ENCODE measurements at regions not wholly inside any gene's neighbourhood (a gene's known extent, or its start where the extent isn't known, plus 50 kb on each side); places are given as distances from the start of the nearest gene placed in this dataset.

DNA sequence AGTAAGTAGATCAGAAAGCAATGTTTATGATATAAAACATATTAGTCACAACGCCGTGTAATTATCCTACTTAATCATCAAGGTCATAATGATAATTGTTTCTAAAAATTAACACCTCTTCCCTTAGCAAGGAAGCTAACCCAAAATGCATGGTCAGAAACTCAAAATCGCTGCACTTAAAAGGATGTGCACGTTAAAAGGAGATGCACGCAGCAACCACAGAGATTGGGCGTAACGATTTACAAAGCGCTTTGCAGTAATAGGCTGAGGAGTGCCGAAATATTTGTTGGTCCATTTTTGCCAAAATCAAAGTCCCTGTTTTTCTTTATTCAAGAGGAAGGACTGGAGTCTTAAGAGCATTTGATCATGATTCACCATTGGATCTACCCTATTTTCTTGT is 1077.2 kb downstream of the VRK1 start:
- no peak overlapping the region for H3K4me3 ChIP-seq (replicated peaks; ENCODE audit: low read depth, low read length)
- no peaks in the 10 kb centered on the region for H3K36me3 ChIP-seq (ENCODE audit: control insufficient read depth, insufficient read depth, low read length)
- TF ChIP-seq, protein P1, sequence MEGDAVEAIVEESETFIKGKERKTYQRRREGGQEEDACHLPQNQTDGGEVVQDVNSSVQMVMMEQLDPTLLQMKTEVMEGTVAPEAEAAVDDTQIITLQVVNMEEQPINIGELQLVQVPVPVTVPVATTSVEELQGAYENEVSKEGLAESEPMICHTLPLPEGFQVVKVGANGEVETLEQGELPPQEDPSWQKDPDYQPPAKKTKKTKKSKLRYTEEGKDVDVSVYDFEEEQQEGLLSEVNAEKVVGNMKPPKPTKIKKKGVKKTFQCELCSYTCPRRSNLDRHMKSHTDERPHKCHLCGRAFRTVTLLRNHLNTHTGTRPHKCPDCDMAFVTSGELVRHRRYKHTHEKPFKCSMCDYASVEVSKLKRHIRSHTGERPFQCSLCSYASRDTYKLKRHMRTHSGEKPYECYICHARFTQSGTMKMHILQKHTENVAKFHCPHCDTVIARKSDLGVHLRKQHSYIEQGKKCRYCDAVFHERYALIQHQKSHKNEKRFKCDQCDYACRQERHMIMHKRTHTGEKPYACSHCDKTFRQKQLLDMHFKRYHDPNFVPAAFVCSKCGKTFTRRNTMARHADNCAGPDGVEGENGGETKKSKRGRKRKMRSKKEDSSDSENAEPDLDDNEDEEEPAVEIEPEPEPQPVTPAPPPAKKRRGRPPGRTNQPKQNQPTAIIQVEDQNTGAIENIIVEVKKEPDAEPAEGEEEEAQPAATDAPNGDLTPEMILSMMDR (IDR thresholded peaks at IDR 0.05; ENCODE audit: insufficient read depth, low read length, poor library complexity, severe bottlenecking) = no peak
- H3K27me3 ChIP-seq (replicated peaks; ENCODE audit: control insufficient read depth, insufficient read depth, low read length) = no peaks in the 10 kb centered on the region
- DNase-seq (ENCODE audit: extremely low read depth, insufficient read length) = no peak

GRCh38 chr14:97878206-97878605 is 1081.0 kb downstream of the VRK1 start:
- Histone ChIP-seq H3K4me3 (replicated peaks; ENCODE audit: low read depth, low read length) (no peak overlapping the region), H3K27me3 (replicated peaks; ENCODE audit: control insufficient read depth, insufficient read depth, low read length) (no peaks in the 10 kb centered on the region), H3K36me3 (ENCODE audit: control insufficient read depth, insufficient read depth, low read length) (no peaks in the 10 kb centered on the region)
- no peak for DNase-seq (ENCODE audit: extremely low read depth, insufficient read length)
- TF ChIP-seq, protein P1 (IDR thresholded peaks at IDR 0.05; ENCODE audit: insufficient read depth, low read length, poor library complexity, severe bottlenecking) = no peak

- DNase-seq (ENCODE audit: extremely low read depth, insufficient read length) = no peak
- H3K27me3 ChIP-seq (replicated peaks; ENCODE audit: control insufficient read depth, insufficient read depth, low read length) = no peaks in the 10 kb centered on the region
- TF ChIP-seq, protein P1 (IDR thresholded peaks at IDR 0.05; ENCODE audit: insufficient read depth, low read length, poor library complexity, severe bottlenecking) = no peak
Measured at GRCh38 chr14:97878727-97879126, 1081.5 kb downstream of the VRK1 start.

DNA sequence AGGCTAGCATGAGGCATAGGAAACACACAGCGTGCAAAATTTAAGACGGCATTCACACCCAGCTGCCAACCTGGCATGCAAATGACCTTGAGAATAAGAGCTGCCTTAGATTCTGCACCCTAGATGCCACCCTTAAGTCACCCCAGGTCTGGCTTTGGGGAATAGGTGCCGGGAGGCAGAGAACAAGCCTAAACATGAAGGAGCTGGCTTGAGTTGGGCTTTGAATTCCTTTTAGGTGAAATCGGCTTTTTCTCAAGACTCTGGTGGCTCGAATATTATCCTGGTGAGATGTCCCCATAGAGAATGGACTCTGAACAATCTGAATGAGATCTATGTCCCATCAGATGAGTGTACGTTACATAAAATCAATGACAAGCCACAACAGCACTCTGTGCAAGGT is 1090.5 kb downstream of the VRK1 start:
- TF ChIP-seq, protein P1 (IDR thresholded peaks at IDR 0.05; ENCODE audit: insufficient read depth, low read length, poor library complexity, severe bottlenecking) = no peak
- Histone ChIP-seq H3K36me3 (ENCODE audit: control insufficient read depth, insufficient read depth, low read length) (no peaks in the 10 kb centered on the region), H3K4me3 (replicated peaks; ENCODE audit: low read depth, low read length) (no peak overlapping the region), H3K27me3 (replicated peaks; ENCODE audit: control insufficient read depth, insufficient read depth, low read length) (no peaks in the 10 kb centered on the region)
- no peak for DNase-seq (ENCODE audit: extremely low read depth, insufficient read length)

More at GRCh38 chr14:97878727-97879126, 1081.5 kb downstream of the VRK1 start:
- Histone ChIP-seq H3K4me3 (replicated peaks; ENCODE audit: low read depth, low read length) (no peak overlapping the region), H3K36me3 (ENCODE audit: control insufficient read depth, insufficient read depth, low read length) (no peaks in the 10 kb centered on the region)

- TF ChIP-seq, protein P1 (IDR thresholded peaks at IDR 0.05; ENCODE audit: insufficient read depth, low read length, poor library complexity, severe bottlenecking) = no peak
- no peak for DNase-seq (ENCODE audit: extremely low read depth, insufficient read length)
- Histone ChIP-seq H3K4me3 (replicated peaks; ENCODE audit: low read depth, low read length) (no peak overlapping the region), H3K27me3 (replicated peaks; ENCODE audit: control insufficient read depth, insufficient read depth, low read length) (no peaks in the 10 kb centered on the region), H3K36me3 (ENCODE audit: control insufficient read depth, insufficient read depth, low read length) (no peaks in the 10 kb centered on the region)
Measured at GRCh38 chr14:97888331-97888730, 1091.1 kb downstream of the VRK1 start.

DNA sequence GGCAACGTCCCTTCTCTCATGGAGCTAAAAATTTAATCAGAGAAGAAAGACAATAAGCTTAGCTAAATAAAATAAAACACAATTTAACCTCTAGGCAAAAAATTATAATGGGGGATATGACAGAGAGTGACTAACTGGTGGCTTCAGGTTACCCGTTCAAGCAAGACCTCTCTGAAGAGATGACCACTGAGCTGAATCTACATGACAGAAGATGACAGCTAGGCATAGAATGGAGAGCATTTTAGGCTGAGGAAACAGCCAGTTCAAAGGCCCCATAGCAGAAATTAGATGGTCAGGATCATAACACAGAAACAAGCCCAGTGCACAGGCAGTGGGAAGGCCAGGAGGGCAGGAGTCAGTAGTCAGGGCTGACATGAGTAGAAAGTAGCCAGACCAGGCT is 1094.3 kb downstream of the VRK1 start:
- no peak for DNase-seq (ENCODE audit: extremely low read depth, insufficient read length)
- Histone ChIP-seq H3K27me3 (replicated peaks; ENCODE audit: control insufficient read depth, insufficient read depth, low read length) (no peaks in the 10 kb centered on the region), H3K4me3 (replicated peaks; ENCODE audit: low read depth, low read length) (no peak overlapping the region), H3K36me3 (ENCODE audit: control insufficient read depth, insufficient read depth, low read length) (no peaks in the 10 kb centered on the region)
- TF ChIP-seq, protein P1 (IDR thresholded peaks at IDR 0.05; ENCODE audit: insufficient read depth, low read length, poor library complexity, severe bottlenecking) = no peak

All from GM06990 (cell line).